Heart right ventricle (tissue), 16 donors: ENCODE measurements at regions not wholly inside any gene's neighbourhood (a gene's known extent, or its start where the extent isn't known, plus 50 kb on each side); places are given as distances from the start of the nearest gene placed in this dataset.

Experiments
- ATAC-seq, 8 donors: fragments of 200-7000 bp; cut with Tn5 transposase; one replicate each; pipeline ENCODE4 v1.9.1; 2020; ENCODE audit warnings: mild to moderate bottlenecking in 8 of 8, moderate library complexity in 8 of 8, moderate number of reproducible peaks in 1 of 8
- DNase-seq, 2 donors: peaks; one replicate each; pipeline ENCODE4 v3.0.0-alpha.2; 2020
- H3K27ac ChIP-seq, 10 donors: fragments of 200-600 bp; sonication (generic) in 2 of 10; one replicate each; pipeline versions ENCODE4 v1.5.0 to v1.8.0; 2020 to 2022; ENCODE audit warnings: mild to moderate bottlenecking in 3 of 10
- H3K27me3 ChIP-seq, 7 donors: fragments of 200-600 bp; one replicate each; pipeline ENCODE4 v1.8.0; 2021 to 2022; ENCODE audit warnings: mild to moderate bottlenecking in 2 of 7
- H3K36me3 ChIP-seq, 9 donors: fragments of 200-600 bp; sonication (generic) in 1 of 9; one replicate each; pipeline versions ENCODE4 v1.5.0 to v1.8.0; 2020 to 2022; ENCODE audit warnings: mild to moderate bottlenecking in 2 of 9
- H3K4me1 ChIP-seq, 9 donors: fragments of 200-600 bp; sonication (generic) in 1 of 9; one replicate each; pipeline versions ENCODE4 v1.5.0 to v1.8.0; 2020 to 2022; ENCODE audit warnings: mild to moderate bottlenecking in 4 of 9
- H3K4me3 ChIP-seq, 10 donors: fragments of 200-600 bp; sonication (generic) in 2 of 10; one replicate each; pipeline versions ENCODE4 v1.5.0 to v1.8.0; 2020 to 2022; ENCODE audit warnings: mild to moderate bottlenecking in 7 of 10, moderate library complexity in 2 of 10
- H3K9me3 ChIP-seq, 11 donors: fragments of 200-600 bp in 10 of 11; sonication (generic) in 2 of 11; one replicate each; pipeline versions ENCODE4 v1.5.0 to v1.8.0; 2013 to 2022; ENCODE audit warnings: mild to moderate bottlenecking in 2 of 11, control low read depth in 1 of 11, moderate library complexity in 1 of 11
- WGBS, 2 donors: extraction: QIAGEN DNeasy Blood & Tissue Kit; methylation state at CpG; one replicate each; pipeline ENCODE4 v1.1.7; 2013; ENCODE audit warnings: inconsistent platforms in 1 of 2; 5-methylcytosine and 5-hydroxymethylcytosine counted together
- intact Hi-C, 10 donors: fragments of 100-400 bp; cut with DNase I; formaldehyde crosslinking; loops; one replicate each; pipeline versions ENCODE4 v1.11.1 to v1.14.2; 2022
- TF ChIP-seq, protein P1 (sequence below), 9 donors: fragments of 200-600 bp; sonication (generic) in 2 of 9; IDR thresholded peaks; one replicate each; pipeline versions ENCODE4 v1.5.0 to v1.8.0; 2021 to 2022; ENCODE audit warnings: antibody characterized with exemption in 9 of 9, mild to moderate bottlenecking in 5 of 9, moderate library complexity in 1 of 9
- donor health status: Arrhythmogenic right ventricular cardiomyopathy.
- donor health status: ischemic (EF 13 %, LVEDD 7.1; RV severe dilation, severe dysfunction).
- donor health status: healthy with polysubstance abuse.
- donor health status: DM: no; HTN: yes; CAD: no.
- donor health status: DM: no; HTN: no; CAD: no.
- donor health status: ischemic (EF 25% LVEDD 6.9; RV normal size, moderate dysfunction).
- donor health status: ischemic (EF 25% LVEDD 5.7; RV mildly dilated, moderate dysfunction).
- donor health status: healthy.
- donor health status: DM: yes; HTN: yes; CAD: no.
- donor health status: Ischemic cardiomyopathy.
- donor health status: ischemic (EF 35%, LVEDD 5.7; RV mildly dilated, moderate dysfunction).
- donor health status: nonischemic (EF 11% LVEDD 7.7; RV severe dilation, severe dysfunction).
- donor health status: DM: yes; HTN: yes; CAD: no.
- donor health status: PGD.
- donor health status: ischemic (EF 29% LVEDD 5.4; RV normal size, mild dysfunction).
- donor health status: nonischemic (EF 23%, LVEDD 6.1; RV moderate dilation, normal function).

DNA sequence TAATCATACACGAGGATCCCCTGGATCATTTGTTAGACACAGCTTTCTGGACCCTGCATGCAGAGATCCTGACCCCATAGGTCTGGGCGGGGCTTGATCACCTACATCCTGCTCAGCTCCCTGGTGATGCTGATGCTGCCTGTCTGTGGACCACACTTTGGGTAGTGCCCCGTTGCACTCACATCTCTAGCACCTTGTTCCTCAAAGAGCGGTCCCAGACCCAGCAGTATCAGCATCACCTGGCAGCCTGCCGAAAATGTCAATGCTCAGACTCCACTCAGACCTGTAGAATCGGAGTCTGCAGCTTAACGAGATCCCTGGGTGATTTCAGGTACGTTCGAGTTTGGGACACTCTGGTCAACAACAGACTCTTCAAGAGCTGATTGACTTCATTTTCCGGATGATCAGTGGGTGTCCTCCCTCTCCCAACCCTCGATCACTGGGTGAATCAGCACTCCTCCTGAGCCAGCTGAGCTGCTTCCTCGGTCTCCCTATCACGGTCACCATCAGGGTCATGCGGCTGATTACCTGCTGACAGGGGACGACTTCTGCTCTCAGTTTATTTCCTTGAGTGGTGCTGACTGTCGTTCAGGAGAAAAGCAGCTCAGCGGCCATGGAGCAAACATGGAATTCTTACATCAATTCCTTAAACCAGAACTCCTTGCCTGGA, 150.6 kb upstream of the RAB12 start:
- TF ChIP-seq, protein P1, sequence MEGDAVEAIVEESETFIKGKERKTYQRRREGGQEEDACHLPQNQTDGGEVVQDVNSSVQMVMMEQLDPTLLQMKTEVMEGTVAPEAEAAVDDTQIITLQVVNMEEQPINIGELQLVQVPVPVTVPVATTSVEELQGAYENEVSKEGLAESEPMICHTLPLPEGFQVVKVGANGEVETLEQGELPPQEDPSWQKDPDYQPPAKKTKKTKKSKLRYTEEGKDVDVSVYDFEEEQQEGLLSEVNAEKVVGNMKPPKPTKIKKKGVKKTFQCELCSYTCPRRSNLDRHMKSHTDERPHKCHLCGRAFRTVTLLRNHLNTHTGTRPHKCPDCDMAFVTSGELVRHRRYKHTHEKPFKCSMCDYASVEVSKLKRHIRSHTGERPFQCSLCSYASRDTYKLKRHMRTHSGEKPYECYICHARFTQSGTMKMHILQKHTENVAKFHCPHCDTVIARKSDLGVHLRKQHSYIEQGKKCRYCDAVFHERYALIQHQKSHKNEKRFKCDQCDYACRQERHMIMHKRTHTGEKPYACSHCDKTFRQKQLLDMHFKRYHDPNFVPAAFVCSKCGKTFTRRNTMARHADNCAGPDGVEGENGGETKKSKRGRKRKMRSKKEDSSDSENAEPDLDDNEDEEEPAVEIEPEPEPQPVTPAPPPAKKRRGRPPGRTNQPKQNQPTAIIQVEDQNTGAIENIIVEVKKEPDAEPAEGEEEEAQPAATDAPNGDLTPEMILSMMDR (IDR thresholded peaks at IDR 0.05) = no peak
- WGBS, 2 donors = 75 to 83% methylated on average over 17 of the region's 17 CpGs
- intact Hi-C loops = loop anchor here in 1 of 10 donors (10.0 kb wide), 1 partner anchor 1194 kb away; no protein-coding TSS in a partner anchor
- no peak overlapping the region for H3K4me3 ChIP-seq
- no peaks in the 10 kb centered on the region for H3K36me3 ChIP-seq
- no peaks in the 10 kb centered on the region for H3K27me3 ChIP-seq
- DNase-seq = no peak
- no peak overlapping the region for H3K27ac ChIP-seq
- peaks cover 0 to under 1% (median 0%) of the 10 kb centered on the region in 9 donors for H3K4me1 ChIP-seq
- no peaks in the 10 kb centered on the region for H3K9me3 ChIP-seq
- no peak for ATAC-seq

GRCh38 chr18:8460748-8461147, 148.5 kb upstream of the RAB12 start:
- intact Hi-C loops = no loop called here
- 86 to 94% methylated on average over 5 of the region's 5 CpGs for WGBS, 2 donors

DNA sequence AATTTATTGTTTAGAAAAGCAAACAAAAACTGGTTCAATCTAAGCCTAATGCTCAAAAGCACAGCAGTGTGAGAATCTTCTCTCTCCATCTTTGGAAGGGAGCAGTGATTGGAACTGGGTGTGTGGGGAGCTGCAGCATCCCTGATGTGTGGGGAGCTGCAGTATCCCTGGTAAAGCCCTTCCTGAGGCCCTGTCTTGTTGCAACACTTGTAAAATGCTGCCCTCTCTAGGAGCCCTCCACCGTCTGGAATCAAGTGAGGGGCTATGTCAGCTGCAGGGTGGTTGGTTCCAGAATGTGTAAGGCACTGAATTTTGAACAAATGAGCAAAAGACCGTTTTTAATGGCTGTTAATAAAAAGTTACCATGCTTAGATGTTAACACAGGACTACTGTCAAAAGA, 147.7 kb upstream of the RAB12 start:
- ATAC-seq = no peak
- Histone ChIP-seq H3K4me1 (no peaks in the 10 kb centered on the region), H3K27ac (no peak overlapping the region), H3K4me3 (no peak overlapping the region), H3K36me3 (no peaks in the 10 kb centered on the region), H3K27me3 (no peaks in the 10 kb centered on the region), H3K9me3 (no peaks in the 10 kb centered on the region)
- DNase-seq = no peak
- 83 to 87% methylated on average over 2 of the region's 2 CpGs for WGBS, 2 donors
- TF ChIP-seq, protein P1 (IDR thresholded peaks at IDR 0.05) = no peak
- intact Hi-C loops = no loop called here

More at GRCh38 chr18:8460748-8461147, 148.5 kb upstream of the RAB12 start:
- Histone ChIP-seq H3K9me3 (no peaks in the 10 kb centered on the region), H3K4me1 (no peaks in the 10 kb centered on the region), H3K4me3 (no peak overlapping the region), H3K27ac (no peak overlapping the region), H3K27me3 (no peaks in the 10 kb centered on the region), H3K36me3 (no peaks in the 10 kb centered on the region)
- DNase-seq = no peak
- ATAC-seq = no peak
- TF ChIP-seq, protein P1 (IDR thresholded peaks at IDR 0.05) = no peak

DNA sequence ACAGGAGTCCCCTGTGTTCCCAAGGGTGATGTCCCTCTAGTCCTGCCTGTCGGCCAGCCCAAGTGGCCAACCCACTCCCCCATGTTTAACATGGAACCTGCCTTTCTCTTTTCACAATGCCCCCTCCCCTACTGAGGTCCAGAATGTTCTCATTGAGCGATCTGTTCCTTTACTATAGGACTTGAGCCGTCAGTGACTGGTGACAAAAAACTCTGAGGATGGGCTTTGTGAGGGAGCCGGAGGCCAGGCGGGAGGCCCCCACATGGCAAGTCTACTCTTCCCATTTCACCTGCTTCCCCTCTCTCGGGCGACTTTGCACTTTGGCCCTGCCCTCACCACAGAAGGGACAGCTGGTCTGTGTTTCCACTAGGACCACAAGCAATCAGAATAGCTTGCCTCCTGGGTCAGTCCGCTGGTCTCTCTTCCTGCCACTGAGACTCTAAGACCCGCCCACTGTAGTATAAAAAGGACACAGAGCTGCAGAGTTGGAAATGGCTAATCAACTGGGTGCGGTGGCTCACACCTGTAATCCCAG, 146.5 kb upstream of the RAB12 start:
- 93 to 95% methylated on average over 10 of the region's 10 CpGs for WGBS, 2 donors
- H3K27ac ChIP-seq = no peak overlapping the region
- no peaks in the 10 kb centered on the region for H3K9me3 ChIP-seq
- no peaks in the 10 kb centered on the region for H3K4me1 ChIP-seq
- no peak overlapping the region for H3K4me3 ChIP-seq
- H3K36me3 ChIP-seq = no peaks in the 10 kb centered on the region
- DNase-seq = no peak
- TF ChIP-seq, protein P1 (IDR thresholded peaks at IDR 0.05) = no peak
- no peak for ATAC-seq
- intact Hi-C loops = no loop called here
- H3K27me3 ChIP-seq = no peaks in the 10 kb centered on the region
